GM12878 (cell line): ENCODE measurements at regions not wholly inside any gene's neighbourhood (a gene's known extent, or its start where the extent isn't known, plus 50 kb on each side); places are given as distances from the start of the nearest gene placed in this dataset.

ENCODE experiments used
- ATAC-seq: fragments of 200-7000 bp; cut with Tn5 transposase; 3 replicates; pipeline ENCODE4 v1.9.1; 2020; ENCODE audit warnings: mild to moderate bottlenecking, moderate library complexity
- BruUV-seq: library from RNA; stranded (reverse); fragments of 400-500 nt; replicated peaks from 2 replicates; lab custom pipeline; 2021; lab: Mats Ljungman, UMichigan
- CTCF ChIA-PET: fragments of 300-600 bp; sonication (Branson Sonifier 250); formaldehyde crosslinking; extraction: SDS; loops from one replicate; lab custom pipeline; 2021; ENCODE audit warnings: inconsistent platforms; lab: Yijun Ruan, JAX
- POLR2A ChIA-PET: fragments of 350-600 bp; formaldehyde crosslinking; extraction: SDS; loops from one replicate; lab custom pipeline; 2021; ENCODE audit warnings: inconsistent platforms; lab: Charles Lee
- RAD21 ChIA-PET: fragments of 300-600 bp; sonication (Branson Sonifier 250); formaldehyde crosslinking; loops from one replicate; lab custom pipeline; 2023; ENCODE audit warnings: antibody characterized with exemption; ENCODE audit not compliant: unreplicated experiment; lab: Charles Lee
- SMC1A ChIA-PET: fragments of 300-600 bp; sonication (Branson Sonifier 250); formaldehyde crosslinking; loops from one replicate; lab custom pipeline; 2023; ENCODE audit not compliant: unreplicated experiment, uncharacterized antibody; lab: Charles Lee
- DNase-seq: peaks from one replicate; pipeline ENCODE4 v3.0.0-alpha.2; 2011; ENCODE audit warnings: low read depth, low spot score
- FAIRE-seq: peaks from 3 replicates; lab custom pipeline; 2011; peaks lifted over from hg19 to GRCh38; lab: Jason Lieb, UNC
- H2AFZ ChIP-seq: 2 replicates; pipeline ENCODE4 v1.6.0; 2011; ENCODE audit warnings: low read depth, low read length, control low read depth; ENCODE audit not compliant: control insufficient read depth
- H3K27ac ChIP-seq: 2 replicates; pipeline ENCODE4 v1.5.1; 2011; ENCODE audit warnings: control low read depth; ENCODE audit not compliant: control insufficient read depth, insufficient read depth
- H3K27me3 ChIP-seq, 2 experiments: replicated peaks in 1 of 2; 2 replicates each; pipeline versions ENCODE4 v1.6.0 to v1.6.1; 2011; ENCODE audit warnings: low read length in 1 of 2; ENCODE audit not compliant: control insufficient read depth in 2 of 2, insufficient read depth in 2 of 2
- H3K36me3 ChIP-seq, 2 experiments: 2 replicates each; pipeline ENCODE4 v1.5.1; 2011; ENCODE audit warnings: low read length in 1 of 2; ENCODE audit not compliant: control insufficient read depth in 2 of 2, insufficient read depth in 2 of 2
- H3K4me1 ChIP-seq: 2 replicates; pipeline ENCODE4 v1.6.1; 2011; ENCODE audit warnings: mild to moderate bottlenecking, low read length, moderate library complexity, mixed read lengths; ENCODE audit not compliant: control insufficient read depth, insufficient read depth
- H3K4me2 ChIP-seq: 2 replicates; pipeline ENCODE4 v1.6.0; 2011; ENCODE audit warnings: control low read depth; ENCODE audit not compliant: control insufficient read depth, insufficient read depth
- H3K4me3 ChIP-seq: fragments of 200-600 bp; sonication (generic); 2 replicates; pipeline ENCODE4 v1.5.1; 2016
- H3K79me2 ChIP-seq: 2 replicates; pipeline ENCODE4 v1.6.0; 2011; ENCODE audit warnings: low read length; ENCODE audit not compliant: control insufficient read depth, insufficient read depth
- H3K9ac ChIP-seq: 2 replicates; pipeline ENCODE4 v1.8.0; 2011; ENCODE audit warnings: low read length, control low read depth, mixed read lengths; ENCODE audit not compliant: control insufficient read depth, insufficient read depth
- H3K9me3 ChIP-seq: replicated peaks from 3 replicates; pipeline ENCODE4 v1.5.1; 2011; ENCODE audit warnings: mild to moderate bottlenecking, low read length; ENCODE audit not compliant: control insufficient read depth, insufficient read depth
- H4K20me1 ChIP-seq: 2 replicates; pipeline ENCODE4 v1.6.0; 2011; ENCODE audit not compliant: control insufficient read depth, insufficient read depth
- BRCA1 ChIP-seq: IDR thresholded peaks from 2 replicates; pipeline ENCODE4 v1.6.1; 2011; ENCODE audit warnings: low read depth, low read length, improper control_type of control experiment
- CHD1 ChIP-seq: IDR thresholded peaks from 2 replicates; pipeline ENCODE4 v1.6.1; 2012; ENCODE audit warnings: low read depth, low read length, improper control_type of control experiment
- FOXM1 ChIP-seq: IDR thresholded peaks from 2 replicates; pipeline ENCODE4 v1.6.1; 2012; ENCODE audit warnings: low read depth, mild to moderate bottlenecking, inconsistent platforms, low read length, moderate library complexity
- JUND ChIP-seq: IDR thresholded peaks from 2 replicates; pipeline ENCODE4 v1.6.1; 2012; ENCODE audit warnings: low read depth, mild to moderate bottlenecking, low read length, improper control_type of control experiment, moderate library complexity
- MTA2 ChIP-seq: fragments of 450-650 bp; IDR thresholded peaks from 2 replicates; pipeline ENCODE4 v1.6.1; 2016; ENCODE audit warnings: low read depth, mild to moderate bottlenecking, moderate library complexity
- NBN ChIP-seq: fragments of 450-650 bp; IDR thresholded peaks from 2 replicates; pipeline ENCODE4 v1.6.1; 2016
- RELA ChIP-seq: fragments of 450-650 bp; IDR thresholded peaks from 2 replicates; pipeline ENCODE4 v1.8.0; 2014; ENCODE audit warnings: borderline replicate concordance; ENCODE audit not compliant: partially characterized antibody
- RELB ChIP-seq: fragments of 450-650 bp; IDR thresholded peaks from 2 replicates; pipeline ENCODE4 v1.6.1; 2017; ENCODE audit warnings: low read depth, mild to moderate bottlenecking, moderate library complexity
- STAT3 ChIP-seq: IDR thresholded peaks from 2 replicates; pipeline ENCODE4 v1.6.1; 2011; ENCODE audit warnings: low read depth, low read length, improper control_type of control experiment
- ZNF24 ChIP-seq: fragments of 450-650 bp; IDR thresholded peaks from 2 replicates; pipeline ENCODE4 v1.6.1; 2017; ENCODE audit warnings: antibody characterized with exemption, mild to moderate bottlenecking
- WGBS: methylation state at CpG from one replicate; pipeline ENCODE4 v1.1.6; 2016; ENCODE audit warnings: low lambda C conversion rate; ENCODE audit not compliant: insufficient replicate concordance, insufficient coverage; ENCODE audit errors: missing lambda C conversion rate; 5-methylcytosine and 5-hydroxymethylcytosine counted together
- in situ Hi-C: fragments of 300-500 bp; cut with MboI; formaldehyde crosslinking; loops from 9 replicates; pipeline ENCODE4 v1.14.3; 2018; ENCODE audit warnings: mixed read lengths
- intact Hi-C: fragments of 100-400 bp; cut with micrococcal nuclease; formaldehyde crosslinking; loops from one replicate; pipeline ENCODE4 v1.14.2; 2022; ENCODE audit not compliant: unreplicated experiment
- TF ChIP-seq, protein P1 (sequence below): fragments of 450-650 bp; IDR thresholded peaks from 2 replicates; pipeline ENCODE4 v1.6.1; 2018; ENCODE audit warnings: mild to moderate bottlenecking, low read depth, moderate library complexity; ENCODE audit not compliant: partially characterized antibody
- TF ChIP-seq, protein P2 (sequence below): fragments of 450-650 bp; IDR thresholded peaks from 2 replicates; pipeline ENCODE4 v1.6.1; 2016; ENCODE audit warnings: mild to moderate bottlenecking, moderate library complexity, borderline replicate concordance

- TF ChIP-seq RELB: no peak
- TF ChIP-seq CHD1: no peak
- TF ChIP-seq BRCA1: no peak
- TF ChIP-seq, protein P1, sequence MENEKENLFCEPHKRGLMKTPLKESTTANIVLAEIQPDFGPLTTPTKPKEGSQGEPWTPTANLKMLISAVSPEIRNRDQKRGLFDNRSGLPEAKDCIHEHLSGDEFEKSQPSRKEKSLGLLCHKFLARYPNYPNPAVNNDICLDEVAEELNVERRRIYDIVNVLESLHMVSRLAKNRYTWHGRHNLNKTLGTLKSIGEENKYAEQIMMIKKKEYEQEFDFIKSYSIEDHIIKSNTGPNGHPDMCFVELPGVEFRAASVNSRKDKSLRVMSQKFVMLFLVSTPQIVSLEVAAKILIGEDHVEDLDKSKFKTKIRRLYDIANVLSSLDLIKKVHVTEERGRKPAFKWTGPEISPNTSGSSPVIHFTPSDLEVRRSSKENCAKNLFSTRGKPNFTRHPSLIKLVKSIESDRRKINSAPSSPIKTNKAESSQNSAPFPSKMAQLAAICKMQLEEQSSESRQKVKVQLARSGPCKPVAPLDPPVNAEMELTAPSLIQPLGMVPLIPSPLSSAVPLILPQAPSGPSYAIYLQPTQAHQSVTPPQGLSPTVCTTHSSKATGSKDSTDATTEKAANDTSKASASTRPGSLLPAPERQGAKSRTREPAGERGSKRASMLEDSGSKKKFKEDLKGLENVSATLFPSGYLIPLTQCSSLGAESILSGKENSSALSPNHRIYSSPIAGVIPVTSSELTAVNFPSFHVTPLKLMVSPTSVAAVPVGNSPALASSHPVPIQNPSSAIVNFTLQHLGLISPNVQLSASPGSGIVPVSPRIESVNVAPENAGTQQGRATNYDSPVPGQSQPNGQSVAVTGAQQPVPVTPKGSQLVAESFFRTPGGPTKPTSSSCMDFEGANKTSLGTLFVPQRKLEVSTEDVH: no peak
Observed at GRCh38 chr10:78782441-78782840, 286.3 kb upstream of the ZMIZ1 start (continued).

DNA sequence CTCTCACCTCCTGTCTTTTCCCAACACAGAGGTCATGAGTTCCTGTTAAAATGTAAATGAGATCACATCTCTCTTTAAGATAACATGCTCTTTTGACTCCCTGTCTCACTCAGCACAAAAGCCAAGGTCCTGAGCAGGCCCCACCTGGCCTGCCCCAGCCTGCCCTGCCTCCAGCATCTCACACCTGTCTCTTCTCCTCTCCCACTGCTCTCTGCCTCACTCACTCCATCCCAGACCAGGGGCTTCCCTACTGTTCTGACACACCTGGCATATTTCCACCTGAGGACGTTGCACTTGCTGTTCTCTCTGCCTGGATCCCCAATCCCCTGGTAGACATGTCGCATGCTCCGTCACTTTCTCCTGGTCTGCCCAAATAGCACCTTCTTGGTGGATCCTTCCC, 285.0 kb upstream of the ZMIZ1 start:
- 62% methylated on average over 3 of the region's 3 CpGs for WGBS
- no peak overlapping the region for H3K27ac ChIP-seq
- no peaks in the 10 kb centered on the region for H3K79me2 ChIP-seq
- intact Hi-C loops (no loop called here), in situ Hi-C loops (no loop called here)
- H3K4me1 ChIP-seq: no peaks in the 10 kb centered on the region
- H3K9me3 ChIP-seq: no peaks in the 10 kb centered on the region
- SMC1A ChIA-PET: no interaction called here
- no peak overlapping the region for H3K9ac ChIP-seq
- no peak for ATAC-seq
- H3K4me3 ChIP-seq: no peak overlapping the region
- no peaks in the 10 kb centered on the region for H3K36me3 ChIP-seq
- no TSS peak for BruUV-seq
- H3K4me2 ChIP-seq: no peak overlapping the region
- RAD21 ChIA-PET: no interaction called here
- no peak overlapping the region for H2AFZ ChIP-seq
- no peaks in the 10 kb centered on the region; a peak in 2 of 4 replicates for H3K27me3 ChIP-seq
- TF ChIP-seq RELA: no peak
- TF ChIP-seq STAT3: no peak
- TF ChIP-seq, protein P2, sequence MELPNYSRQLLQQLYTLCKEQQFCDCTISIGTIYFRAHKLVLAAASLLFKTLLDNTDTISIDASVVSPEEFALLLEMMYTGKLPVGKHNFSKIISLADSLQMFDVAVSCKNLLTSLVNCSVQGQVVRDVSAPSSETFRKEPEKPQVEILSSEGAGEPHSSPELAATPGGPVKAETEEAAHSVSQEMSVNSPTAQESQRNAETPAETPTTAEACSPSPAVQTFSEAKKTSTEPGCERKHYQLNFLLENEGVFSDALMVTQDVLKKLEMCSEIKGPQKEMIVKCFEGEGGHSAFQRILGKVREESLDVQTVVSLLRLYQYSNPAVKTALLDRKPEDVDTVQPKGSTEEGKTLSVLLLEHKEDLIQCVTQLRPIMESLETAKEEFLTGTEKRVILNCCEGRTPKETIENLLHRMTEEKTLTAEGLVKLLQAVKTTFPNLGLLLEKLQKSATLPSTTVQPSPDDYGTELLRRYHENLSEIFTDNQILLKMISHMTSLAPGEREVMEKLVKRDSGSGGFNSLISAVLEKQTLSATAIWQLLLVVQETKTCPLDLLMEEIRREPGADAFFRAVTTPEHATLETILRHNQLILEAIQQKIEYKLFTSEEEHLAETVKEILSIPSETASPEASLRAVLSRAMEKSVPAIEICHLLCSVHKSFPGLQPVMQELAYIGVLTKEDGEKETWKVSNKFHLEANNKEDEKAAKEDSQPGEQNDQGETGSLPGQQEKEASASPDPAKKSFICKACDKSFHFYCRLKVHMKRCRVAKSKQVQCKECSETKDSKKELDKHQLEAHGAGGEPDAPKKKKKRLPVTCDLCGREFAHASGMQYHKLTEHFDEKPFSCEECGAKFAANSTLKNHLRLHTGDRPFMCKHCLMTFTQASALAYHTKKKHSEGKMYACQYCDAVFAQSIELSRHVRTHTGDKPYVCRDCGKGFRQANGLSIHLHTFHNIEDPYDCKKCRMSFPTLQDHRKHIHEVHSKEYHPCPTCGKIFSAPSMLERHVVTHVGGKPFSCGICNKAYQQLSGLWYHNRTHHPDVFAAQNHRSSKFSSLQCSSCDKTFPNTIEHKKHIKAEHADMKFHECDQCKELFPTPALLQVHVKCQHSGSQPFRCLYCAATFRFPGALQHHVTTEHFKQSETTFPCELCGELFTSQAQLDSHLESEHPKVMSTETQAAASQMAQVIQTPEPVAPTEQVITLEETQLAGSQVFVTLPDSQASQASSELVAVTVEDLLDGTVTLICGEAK: no peak
- no peak for TF ChIP-seq FOXM1
- TF ChIP-seq JUND: no peak
- no peak for TF ChIP-seq MTA2
- TF ChIP-seq NBN: no peak
- TF ChIP-seq ZNF24: no peak
- TF ChIP-seq, all 136 proteins: peak for 0
- DNase-seq (no peak), FAIRE-seq (no peak)
- no peaks in the 10 kb centered on the region; the same call in 1 of the 2 replicates for H4K20me1 ChIP-seq
- CTCF ChIA-PET: no interaction called here
- POLR2A ChIA-PET: no interaction called here
